ENCODE measurements at regions not wholly inside any gene's neighbourhood (a gene's known extent, or its start where the extent isn't known, plus 50 kb on each side); places are given as distances from the start of the nearest gene placed in this dataset.

- TF ChIP-seq, protein P1, sequence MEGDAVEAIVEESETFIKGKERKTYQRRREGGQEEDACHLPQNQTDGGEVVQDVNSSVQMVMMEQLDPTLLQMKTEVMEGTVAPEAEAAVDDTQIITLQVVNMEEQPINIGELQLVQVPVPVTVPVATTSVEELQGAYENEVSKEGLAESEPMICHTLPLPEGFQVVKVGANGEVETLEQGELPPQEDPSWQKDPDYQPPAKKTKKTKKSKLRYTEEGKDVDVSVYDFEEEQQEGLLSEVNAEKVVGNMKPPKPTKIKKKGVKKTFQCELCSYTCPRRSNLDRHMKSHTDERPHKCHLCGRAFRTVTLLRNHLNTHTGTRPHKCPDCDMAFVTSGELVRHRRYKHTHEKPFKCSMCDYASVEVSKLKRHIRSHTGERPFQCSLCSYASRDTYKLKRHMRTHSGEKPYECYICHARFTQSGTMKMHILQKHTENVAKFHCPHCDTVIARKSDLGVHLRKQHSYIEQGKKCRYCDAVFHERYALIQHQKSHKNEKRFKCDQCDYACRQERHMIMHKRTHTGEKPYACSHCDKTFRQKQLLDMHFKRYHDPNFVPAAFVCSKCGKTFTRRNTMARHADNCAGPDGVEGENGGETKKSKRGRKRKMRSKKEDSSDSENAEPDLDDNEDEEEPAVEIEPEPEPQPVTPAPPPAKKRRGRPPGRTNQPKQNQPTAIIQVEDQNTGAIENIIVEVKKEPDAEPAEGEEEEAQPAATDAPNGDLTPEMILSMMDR (IDR thresholded peaks at IDR 0.05; ENCODE audit: borderline replicate concordance, insufficient read depth, low read depth, low read length): no peak
These were observed 241.0 kb downstream of the ETAA1 start for GRCh38 chr2:67638146-67638545.

DNA sequence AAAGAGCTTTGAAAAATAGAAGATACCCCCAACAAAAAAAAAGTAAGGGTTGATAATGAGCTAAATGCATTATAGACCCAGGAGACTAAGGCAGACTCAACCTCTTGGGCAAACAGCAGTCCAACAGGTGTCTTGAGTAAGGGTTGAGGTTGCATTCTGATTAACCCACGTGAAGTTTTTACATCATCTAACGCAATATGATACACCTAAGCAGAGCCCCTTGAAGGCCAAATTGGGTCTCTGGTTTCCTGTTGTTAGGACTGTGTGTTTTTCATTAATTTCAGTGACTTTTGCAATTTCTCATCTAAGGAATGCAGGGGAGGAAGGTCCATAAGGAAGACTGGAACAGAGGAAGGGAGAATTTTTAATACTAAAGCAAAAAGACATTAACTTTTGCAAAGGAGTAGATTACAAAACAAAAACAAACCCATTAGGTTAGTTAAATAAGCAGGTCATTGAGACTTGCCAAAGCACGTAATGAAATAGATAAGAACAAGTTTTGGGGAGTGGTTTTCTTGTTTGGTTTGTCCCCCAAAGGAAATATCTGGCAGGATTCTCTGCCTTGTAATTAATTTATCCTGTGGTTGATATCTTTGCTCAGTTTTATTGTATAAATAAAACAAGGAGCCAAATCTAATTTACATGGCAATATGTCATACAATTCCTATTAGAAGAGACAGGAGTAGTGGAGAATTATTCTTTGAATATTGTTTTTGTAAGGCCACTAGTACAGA is 244.3 kb downstream of the ETAA1 start:
- TF ChIP-seq, protein P1 (IDR thresholded peaks at IDR 0.05; ENCODE audit: borderline replicate concordance, insufficient read depth, low read depth, low read length): no peak
- H3K4me3 ChIP-seq (ENCODE audit: low read depth, low read length): no peak overlapping the region

More at GRCh38 chr2:67638146-67638545, 241.0 kb downstream of the ETAA1 start:
- no peak overlapping the region for H3K4me3 ChIP-seq (ENCODE audit: low read depth, low read length)

DNA sequence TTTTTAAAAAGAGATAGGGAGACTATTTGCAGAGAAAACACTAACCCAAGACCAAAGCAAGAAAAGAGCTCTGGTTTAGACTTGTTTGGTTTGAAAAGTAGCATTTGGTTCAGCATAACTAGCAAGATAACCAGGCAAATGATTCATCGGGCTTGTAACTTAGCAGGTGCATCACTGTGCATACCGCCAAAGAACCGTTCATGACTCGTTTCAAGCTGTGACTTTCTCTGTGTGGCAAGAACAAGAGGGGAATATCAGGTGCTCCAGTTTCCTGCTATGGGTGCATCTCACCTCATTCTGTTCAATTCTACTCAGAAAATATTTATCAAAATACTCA is 244.9 kb downstream of the ETAA1 start:
- TF ChIP-seq, protein P1 (IDR thresholded peaks at IDR 0.05; ENCODE audit: borderline replicate concordance, insufficient read depth, low read depth, low read length): no peak
- no peak overlapping the region for H3K4me3 ChIP-seq (ENCODE audit: low read depth, low read length)

DNA sequence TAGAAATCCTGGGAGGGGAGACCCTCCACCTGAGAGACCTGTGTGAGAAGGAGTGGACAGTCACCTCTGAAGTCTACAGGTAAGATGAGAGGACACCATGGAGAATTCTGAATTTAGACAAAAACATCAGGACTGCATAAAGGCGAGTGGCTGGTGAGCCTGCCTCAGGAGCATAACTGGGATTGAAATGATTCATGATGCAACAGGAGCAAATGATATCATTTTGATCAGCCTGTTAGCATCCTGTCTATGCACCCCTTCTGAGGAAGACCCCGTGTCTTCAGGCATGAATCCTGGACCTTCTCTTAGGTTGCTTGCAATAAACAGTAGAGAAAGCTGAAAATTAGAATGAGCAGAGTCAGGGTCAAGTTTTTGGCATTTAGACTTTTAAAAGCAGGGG is 245.8 kb downstream of the ETAA1 start:
- TF ChIP-seq, protein P1 (IDR thresholded peaks at IDR 0.05; ENCODE audit: borderline replicate concordance, insufficient read depth, low read depth, low read length): no peak

GRCh38 chr2:67645280-67646138 is 248.4 kb downstream of the ETAA1 start:
- no peak overlapping the region for H3K4me3 ChIP-seq (ENCODE audit: low read depth, low read length)
- TF ChIP-seq, protein P1 (IDR thresholded peaks at IDR 0.05; ENCODE audit: borderline replicate concordance, insufficient read depth, low read depth, low read length): no peak

More for the DNA sequence above, 245.8 kb downstream of the ETAA1 start:
- no peak overlapping the region for H3K4me3 ChIP-seq (ENCODE audit: low read depth, low read length)

DNA sequence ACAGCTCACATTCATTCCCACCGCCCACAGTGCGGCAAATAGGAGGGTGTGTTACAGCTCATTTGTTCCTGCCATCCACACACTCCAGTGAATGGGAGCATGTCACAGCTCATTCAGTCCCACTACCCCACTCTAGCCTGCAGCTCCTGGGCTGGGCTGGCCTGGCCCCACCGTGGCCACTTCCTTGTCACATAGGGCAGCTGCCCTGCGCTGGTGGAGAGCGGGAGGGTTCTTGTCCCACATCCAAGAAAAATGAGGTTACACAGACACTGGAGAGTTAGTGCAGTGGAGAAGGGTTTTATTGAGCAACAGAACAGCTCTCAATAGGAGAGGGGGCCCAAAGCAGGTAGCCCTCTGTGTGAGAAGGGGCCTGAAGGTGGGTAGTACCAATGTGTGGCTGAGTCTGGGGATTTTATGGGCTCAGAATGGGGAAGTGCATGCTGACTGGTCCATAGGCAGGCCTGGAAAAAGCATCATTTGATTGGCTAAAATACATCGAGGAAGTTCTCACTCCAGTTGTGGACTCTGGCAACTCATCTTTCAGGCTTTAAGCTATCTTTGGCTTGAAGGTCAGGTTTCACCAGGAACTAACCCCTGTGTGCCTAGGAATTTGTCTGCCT is 249.7 kb downstream of the ETAA1 start:
- TF ChIP-seq, protein P1 (IDR thresholded peaks at IDR 0.05; ENCODE audit: borderline replicate concordance, insufficient read depth, low read depth, low read length): no peak
- H3K4me3 ChIP-seq (ENCODE audit: low read depth, low read length): no peak overlapping the region
